Adrenal gland (tissue), 5 donors: ENCODE measurements at regions not wholly inside any gene's neighbourhood (a gene's known extent, or its start where the extent isn't known, plus 50 kb on each side); places are given as distances from the start of the nearest gene placed in this dataset.

Experiments used
- CTCF ChIP-seq, 6 experiments: fragments of 450-650 bp in 4 of 6; fragments of 200-600 bp in 2 of 6; sonication (generic) in 1 of 6; IDR thresholded peaks; 1 replicate in 5 of 6; 2 replicates in 1 of 6; pipeline versions ENCODE4 v1.5.1 to v1.8.0; 2016 to 2021; ENCODE audit warnings: antibody characterized with exemption in 6 of 6, mild to moderate bottlenecking in 2 of 6, moderate library complexity in 1 of 6
- POLR2A ChIP-seq, 2 donors: fragments of 450-650 bp; IDR thresholded peaks; one replicate each; pipeline ENCODE4 v1.6.1; 2017; ENCODE audit warnings: antibody characterized with exemption in 2 of 2, mild to moderate bottlenecking in 2 of 2, moderate library complexity in 1 of 2
- donor health status: DM: no; HTN: no; CAD: no.

GRCh38 chr5:60485361-60485760, 214.6 kb downstream of the DEPDC1B start:
- TF ChIP-seq POLR2A (IDR thresholded peaks at IDR 0.05) (no peak), CTCF (IDR thresholded peaks at IDR 0.05) (no peak)
